PFSK-1 (cell line): ENCODE measurements at regions not wholly inside any gene's neighbourhood (a gene's known extent, or its start where the extent isn't known, plus 50 kb on each side); places are given as distances from the start of the nearest gene placed in this dataset.

Experiments used
- SIN3A ChIP-seq: IDR thresholded peaks from 2 replicates; pipeline ENCODE4 v1.6.1; 2012; ENCODE audit warnings: mild to moderate bottlenecking, low read length, moderate library complexity, borderline replicate concordance; ENCODE audit not compliant: insufficient read depth
- TF ChIP-seq, protein P1 (sequence below), 2 experiments: IDR thresholded peaks; 2 replicates each; pipeline versions ENCODE4 v1.6.1 to v1.8.0; 2011 to 2012; ENCODE audit warnings: low read depth in 2 of 2, low read length in 2 of 2, control low read depth in 1 of 2, inconsistent platforms in 1 of 2, mild to moderate bottlenecking in 1 of 2, moderate library complexity in 1 of 2; ENCODE audit not compliant: insufficient read depth in 1 of 2

DNA sequence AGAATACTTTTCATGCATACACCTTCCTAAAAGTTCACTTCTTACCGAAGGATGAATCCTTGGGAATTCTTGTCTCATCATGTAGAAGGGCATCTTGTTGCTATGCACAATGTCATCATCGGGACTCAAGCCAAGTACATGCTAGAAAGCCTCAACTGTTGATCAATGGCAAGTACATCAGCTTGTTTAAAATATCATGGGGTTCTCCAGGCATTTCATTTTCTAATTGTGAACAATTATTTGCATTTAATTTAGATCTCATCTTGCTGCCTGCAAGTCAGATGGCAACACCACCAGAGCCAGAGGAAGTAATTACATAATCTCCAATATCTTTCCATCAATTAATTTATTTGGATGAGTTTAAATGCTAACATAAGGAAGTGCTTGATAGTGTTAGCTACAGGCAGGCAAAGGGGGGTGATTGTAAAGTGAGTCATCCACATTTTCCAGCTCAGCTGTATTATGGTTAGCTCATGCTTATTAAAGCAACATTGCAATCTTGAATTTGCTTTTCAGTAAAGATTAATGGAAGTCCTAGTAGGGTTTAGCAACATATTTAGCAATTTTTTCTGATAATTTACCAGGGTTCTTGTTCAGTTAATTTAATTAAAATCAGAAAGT is 356.5 kb downstream of the CBLL2 start:
- TF ChIP-seq, protein P1, sequence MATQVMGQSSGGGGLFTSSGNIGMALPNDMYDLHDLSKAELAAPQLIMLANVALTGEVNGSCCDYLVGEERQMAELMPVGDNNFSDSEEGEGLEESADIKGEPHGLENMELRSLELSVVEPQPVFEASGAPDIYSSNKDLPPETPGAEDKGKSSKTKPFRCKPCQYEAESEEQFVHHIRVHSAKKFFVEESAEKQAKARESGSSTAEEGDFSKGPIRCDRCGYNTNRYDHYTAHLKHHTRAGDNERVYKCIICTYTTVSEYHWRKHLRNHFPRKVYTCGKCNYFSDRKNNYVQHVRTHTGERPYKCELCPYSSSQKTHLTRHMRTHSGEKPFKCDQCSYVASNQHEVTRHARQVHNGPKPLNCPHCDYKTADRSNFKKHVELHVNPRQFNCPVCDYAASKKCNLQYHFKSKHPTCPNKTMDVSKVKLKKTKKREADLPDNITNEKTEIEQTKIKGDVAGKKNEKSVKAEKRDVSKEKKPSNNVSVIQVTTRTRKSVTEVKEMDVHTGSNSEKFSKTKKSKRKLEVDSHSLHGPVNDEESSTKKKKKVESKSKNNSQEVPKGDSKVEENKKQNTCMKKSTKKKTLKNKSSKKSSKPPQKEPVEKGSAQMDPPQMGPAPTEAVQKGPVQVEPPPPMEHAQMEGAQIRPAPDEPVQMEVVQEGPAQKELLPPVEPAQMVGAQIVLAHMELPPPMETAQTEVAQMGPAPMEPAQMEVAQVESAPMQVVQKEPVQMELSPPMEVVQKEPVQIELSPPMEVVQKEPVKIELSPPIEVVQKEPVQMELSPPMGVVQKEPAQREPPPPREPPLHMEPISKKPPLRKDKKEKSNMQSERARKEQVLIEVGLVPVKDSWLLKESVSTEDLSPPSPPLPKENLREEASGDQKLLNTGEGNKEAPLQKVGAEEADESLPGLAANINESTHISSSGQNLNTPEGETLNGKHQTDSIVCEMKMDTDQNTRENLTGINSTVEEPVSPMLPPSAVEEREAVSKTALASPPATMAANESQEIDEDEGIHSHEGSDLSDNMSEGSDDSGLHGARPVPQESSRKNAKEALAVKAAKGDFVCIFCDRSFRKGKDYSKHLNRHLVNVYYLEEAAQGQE (IDR thresholded peaks at IDR 0.05; ENCODE audit: insufficient read depth in 1 of 2, low read depth in 2 of 2, low read length in 2 of 2): no peak
- TF ChIP-seq SIN3A: no peak
